ENCODE measurements at regions not wholly inside any gene's neighbourhood (a gene's known extent, or its start where the extent isn't known, plus 50 kb on each side); places are given as distances from the start of the nearest gene placed in this dataset.

GRCh38 chr11:8823174-8823742 lies 87.7 kb upstream of the AKIP1 start:
- Histone ChIP-seq H3K27me3 (ENCODE audit: control insufficient read depth, insufficient read depth, low read length) (no peaks in the 10 kb centered on the region), H3K4me1 (ENCODE audit: control insufficient read depth, extremely low read depth, insufficient read depth, low read length) (peaks cover 16% of the 10 kb centered on the region), H3K27ac (ENCODE audit: insufficient read depth, low read length) (no peak overlapping the region), H3K9me3 (ENCODE audit: control insufficient read depth, insufficient read depth, low read depth, low read length) (no peaks in the 10 kb centered on the region), H4K20me1 (ENCODE audit: control insufficient read depth, extremely low read depth, insufficient read depth, low read length) (no peaks in the 10 kb centered on the region), H3K9ac (ENCODE audit: insufficient read depth, low read length) (no peak overlapping the region), H3K36me3 (ENCODE audit: control insufficient read depth, insufficient read depth, low read length) (no peaks in the 10 kb centered on the region), H3K4me3 (replicated peaks in 1 of 4; ENCODE audit: control extremely low read depth in 1 of 4, insufficient read depth in 1 of 4, low read depth in 3 of 4, low read length in 4 of 4) (no peak overlapping the region), H3K4me2 (ENCODE audit: extremely low read depth, insufficient read depth, low read length) (no peak overlapping the region), H2AFZ (ENCODE audit: low read length) (no peak overlapping the region), H3K79me2 (ENCODE audit: control insufficient read depth, insufficient read depth, low read length) (no peaks in the 10 kb centered on the region)
- no peak for DNase-seq (ENCODE audit: low read depth in 2 of 2)
- TF ChIP-seq CTCF (conservative IDR thresholded peaks at IDR 0.05 in 1 of 2, IDR thresholded peaks at IDR 0.05 in 1 of 2; ENCODE audit: low read depth in 1 of 2, low read length in 2 of 2) (no peak), EZH2 (IDR thresholded peaks at IDR 0.05; ENCODE audit: low read length, missing control alignments) (no peak)

GRCh38 chr11:8826139-8826786 lies 84.7 kb upstream of the AKIP1 start:
- Histone ChIP-seq H3K4me3 (replicated peaks in 1 of 4; ENCODE audit: control extremely low read depth in 1 of 4, insufficient read depth in 1 of 4, low read depth in 3 of 4, low read length in 4 of 4) (no peak overlapping the region), H3K36me3 (ENCODE audit: control insufficient read depth, insufficient read depth, low read length) (peaks cover 2% of the 10 kb centered on the region), H3K4me2 (ENCODE audit: extremely low read depth, insufficient read depth, low read length) (peak overlapping the region; percentile 51), H3K27me3 (ENCODE audit: control insufficient read depth, insufficient read depth, low read length) (no peaks in the 10 kb centered on the region), H3K79me2 (ENCODE audit: control insufficient read depth, insufficient read depth, low read length) (peaks cover 7% of the 10 kb centered on the region), H3K9me3 (ENCODE audit: control insufficient read depth, insufficient read depth, low read depth, low read length) (no peaks in the 10 kb centered on the region), H3K4me1 (ENCODE audit: control insufficient read depth, extremely low read depth, insufficient read depth, low read length) (peaks cover 23% of the 10 kb centered on the region), H3K9ac (ENCODE audit: insufficient read depth, low read length) (no peak overlapping the region), H4K20me1 (ENCODE audit: control insufficient read depth, extremely low read depth, insufficient read depth, low read length) (no peaks in the 10 kb centered on the region), H3K27ac (ENCODE audit: insufficient read depth, low read length) (peak overlapping the region; percentile 79), H2AFZ (ENCODE audit: low read length) (no peak overlapping the region)
- DNase-seq (ENCODE audit: low read depth in 2 of 2): peak; percentile 60 to 90
- TF ChIP-seq CTCF (conservative IDR thresholded peaks at IDR 0.05 in 1 of 2, IDR thresholded peaks at IDR 0.05 in 1 of 2; ENCODE audit: low read depth in 1 of 2, low read length in 2 of 2): no peak
- TF ChIP-seq EZH2 (IDR thresholded peaks at IDR 0.05; ENCODE audit: low read length, missing control alignments): no peak

GRCh38 chr11:8826901-8827560 lies 84.0 kb upstream of the AKIP1 start:
- Histone ChIP-seq H3K27ac (ENCODE audit: insufficient read depth, low read length) (peak overlapping the region; percentile 79), H3K4me1 (ENCODE audit: control insufficient read depth, extremely low read depth, insufficient read depth, low read length) (peaks cover 26% of the 10 kb centered on the region), H3K27me3 (ENCODE audit: control insufficient read depth, insufficient read depth, low read length) (no peaks in the 10 kb centered on the region), H3K9me3 (ENCODE audit: control insufficient read depth, insufficient read depth, low read depth, low read length) (no peaks in the 10 kb centered on the region), H3K79me2 (ENCODE audit: control insufficient read depth, insufficient read depth, low read length) (peaks cover 9% of the 10 kb centered on the region), H3K4me3 (replicated peaks in 1 of 4; ENCODE audit: control extremely low read depth in 1 of 4, insufficient read depth in 1 of 4, low read depth in 3 of 4, low read length in 4 of 4) (no peak overlapping the region), H3K9ac (ENCODE audit: insufficient read depth, low read length) (peak overlapping the region; percentile 17), H3K36me3 (ENCODE audit: control insufficient read depth, insufficient read depth, low read length) (peaks cover 2% of the 10 kb centered on the region), H2AFZ (ENCODE audit: low read length) (no peak overlapping the region), H3K4me2 (ENCODE audit: extremely low read depth, insufficient read depth, low read length) (peak overlapping the region; percentile 51), H4K20me1 (ENCODE audit: control insufficient read depth, extremely low read depth, insufficient read depth, low read length) (no peaks in the 10 kb centered on the region)
- TF ChIP-seq EZH2 (IDR thresholded peaks at IDR 0.05; ENCODE audit: low read length, missing control alignments) (no peak), CTCF (conservative IDR thresholded peaks at IDR 0.05 in 1 of 2, IDR thresholded peaks at IDR 0.05 in 1 of 2; ENCODE audit: low read depth in 1 of 2, low read length in 2 of 2) (no peak)
- DNase-seq (ENCODE audit: low read depth in 2 of 2): peak in 1 of 2 donors; percentile 12

Data from fibroblast of lung (primary cell).